GM19099 (cell line): ENCODE measurements at regions not wholly inside any gene's neighbourhood (a gene's known extent, or its start where the extent isn't known, plus 50 kb on each side); places are given as distances from the start of the nearest gene placed in this dataset.

Experiments used
- POLR2A ChIP-seq: IDR thresholded peaks from 3 replicates; pipeline ENCODE4 v1.6.1; 2011; ENCODE audit warnings: low read depth; ENCODE audit not compliant: insufficient read length; ENCODE audit errors: extremely low read depth

GRCh38 chr3:182606905-182607504 lies 186.3 kb upstream of the ATP11B start:
- no peak for TF ChIP-seq POLR2A

- TF ChIP-seq POLR2A, result no peak
Observed at GRCh38 chr3:182608832-182609231, 184.5 kb upstream of the ATP11B start.

- no peak for TF ChIP-seq POLR2A
Observed at GRCh38 chr3:182609575-182610156, 183.6 kb upstream of the ATP11B start.

- no peak for TF ChIP-seq POLR2A
Observed at GRCh38 chr3:182612332-182612731, 181.0 kb upstream of the ATP11B start.

- no peak for TF ChIP-seq POLR2A
Observed at GRCh38 chr3:182617500-182617899, 175.8 kb upstream of the ATP11B start.

- TF ChIP-seq POLR2A, result no peak
Observed at GRCh38 chr3:182618085-182618732, 175.1 kb upstream of the ATP11B start.

GRCh38 chr3:182618981-182619591 lies 174.2 kb upstream of the ATP11B start:
- TF ChIP-seq POLR2A, result no peak

- TF ChIP-seq POLR2A, result no peak
Observed at GRCh38 chr3:182620723-182621434, 172.4 kb upstream of the ATP11B start.

- no peak for TF ChIP-seq POLR2A
Observed at GRCh38 chr3:182621435-182622240, 171.7 kb upstream of the ATP11B start.

GRCh38 chr3:182622241-182622545 lies 171.1 kb upstream of the ATP11B start:
- TF ChIP-seq POLR2A, result no peak

- TF ChIP-seq POLR2A, result no peak
Observed at GRCh38 chr3:182626484-182627467, 166.5 kb upstream of the ATP11B start.

- TF ChIP-seq POLR2A, result no peak
Observed at GRCh38 chr3:182628531-182628930, 164.8 kb upstream of the ATP11B start.

GRCh38 chr3:182629521-182629920 lies 163.8 kb upstream of the ATP11B start:
- no peak for TF ChIP-seq POLR2A

GRCh38 chr3:182631183-182632076 lies 161.9 kb upstream of the ATP11B start:
- no peak for TF ChIP-seq POLR2A
